Astrocyte (in vitro differentiated cells and primary cell): ENCODE measurements at regions not wholly inside any gene's neighbourhood (a gene's known extent, or its start where the extent isn't known, plus 50 kb on each side); places are given as distances from the start of the nearest gene placed in this dataset.

Source experiments
- DNase-seq: peaks from one replicate; pipeline ENCODE4 v3.0.0-alpha.2; 2010; ENCODE audit warnings: low read depth
- FAIRE-seq: peaks from 2 replicates; lab custom pipeline; 2011; peaks lifted over from hg19 to GRCh38; lab: Jason Lieb, UNC
- H2AFZ ChIP-seq: 2 replicates; pipeline ENCODE4 v1.6.0; 2012; ENCODE audit warnings: low read depth, low read length, inconsistent platforms
- H3K27ac ChIP-seq: 2 replicates; pipeline ENCODE4 v1.5.1; 2011; ENCODE audit warnings: low read depth, low read length, inconsistent platforms
- H3K27me3 ChIP-seq: 2 replicates; pipeline ENCODE4 v1.6.0; 2011; ENCODE audit warnings: low read length, inconsistent platforms; ENCODE audit not compliant: insufficient read depth
- H3K36me3 ChIP-seq: 2 replicates; pipeline ENCODE4 v1.5.1; 2011; ENCODE audit warnings: low read length, inconsistent platforms; ENCODE audit not compliant: insufficient read depth
- H3K4me1 ChIP-seq: 2 replicates; pipeline ENCODE4 v1.5.1; 2011; ENCODE audit warnings: low read length, inconsistent platforms; ENCODE audit not compliant: insufficient read depth
- H3K4me2 ChIP-seq: 2 replicates; pipeline ENCODE4 v1.6.0; 2012; ENCODE audit warnings: low read length, inconsistent platforms
- H3K4me3 ChIP-seq: 2 replicates; pipeline ENCODE4 v1.5.1; 2011; ENCODE audit warnings: low read depth, mild to moderate bottlenecking, low read length, inconsistent platforms; ENCODE audit not compliant: insufficient read depth
- H3K79me2 ChIP-seq: 2 replicates; pipeline ENCODE4 v1.6.0; 2012; ENCODE audit warnings: mild to moderate bottlenecking, low read length, inconsistent platforms; ENCODE audit not compliant: insufficient read depth
- H3K9ac ChIP-seq: 2 replicates; pipeline ENCODE4 v1.6.0; 2012; ENCODE audit warnings: mild to moderate bottlenecking, low read length, inconsistent platforms
- H3K9me3 ChIP-seq: 2 replicates; pipeline ENCODE4 v1.5.1; 2012; ENCODE audit warnings: low read depth, mild to moderate bottlenecking, low read length, inconsistent platforms; ENCODE audit not compliant: insufficient read depth
- H4K20me1 ChIP-seq: 2 replicates; pipeline ENCODE4 v1.6.0; 2012; ENCODE audit warnings: low read length, inconsistent platforms; ENCODE audit not compliant: insufficient read depth
- H3K27ac Mint-ChIP-seq: one replicate; pipeline ENCODE4 v1.8.0; 2021; ENCODE audit warnings: mild to moderate bottlenecking, mixed read lengths; ENCODE audit not compliant: unreplicated experiment
- H3K27me3 Mint-ChIP-seq: one replicate; pipeline ENCODE4 v1.8.0; 2021; ENCODE audit warnings: low read depth, mixed read lengths; ENCODE audit not compliant: unreplicated experiment
- H3K36me3 Mint-ChIP-seq: one replicate; pipeline ENCODE4 v1.8.0; 2021; ENCODE audit warnings: low read depth, mixed read lengths; ENCODE audit not compliant: unreplicated experiment
- H3K4me1 Mint-ChIP-seq: one replicate; pipeline ENCODE4 v1.8.0; 2021; ENCODE audit warnings: low read depth, mixed read lengths; ENCODE audit not compliant: unreplicated experiment
- H3K4me3 Mint-ChIP-seq: one replicate; pipeline ENCODE4 v1.8.0; 2021; ENCODE audit warnings: mild to moderate bottlenecking, moderate library complexity, mixed read lengths; ENCODE audit not compliant: unreplicated experiment
- H3K9me3 Mint-ChIP-seq: one replicate; pipeline ENCODE4 v1.8.0; 2021; ENCODE audit warnings: mild to moderate bottlenecking, mixed read lengths; ENCODE audit not compliant: unreplicated experiment
- EZH2 ChIP-seq: IDR thresholded peaks from 2 replicates; pipeline ENCODE4 v1.6.1; 2012; ENCODE audit warnings: mild to moderate bottlenecking, low read length, inconsistent platforms; ENCODE audit not compliant: insufficient read depth
- TF ChIP-seq, protein P1 (sequence below): IDR thresholded peaks from 2 replicates; pipeline ENCODE4 v1.5.1; 2011; ENCODE audit warnings: low read depth, mild to moderate bottlenecking, inconsistent platforms, low read length, moderate library complexity; ENCODE audit not compliant: insufficient read depth

GRCh38 chr17:70321352-70321751 lies 152.0 kb downstream of the KCNJ2 start:
- no peaks in the 10 kb centered on the region for H3K9me3 ChIP-seq
- DNase-seq, result no peak
- no peak overlapping the region for H3K4me2 ChIP-seq
- no peak overlapping the region for H3K4me3 ChIP-seq
- no peak overlapping the region for H2AFZ ChIP-seq
- no peak overlapping the region for H3K9ac ChIP-seq
- H3K79me2 ChIP-seq, result no peaks in the 10 kb centered on the region
- H3K36me3 ChIP-seq, result no peaks in the 10 kb centered on the region
- no peaks in the 10 kb centered on the region for H3K4me1 ChIP-seq
- Mint-ChIP-seq H3K27ac (no peak overlapping the region), H3K27me3 (no peaks in the 10 kb centered on the region), H3K9me3 (no peaks in the 10 kb centered on the region), H3K4me3 (no peak overlapping the region), H3K36me3 (peaks cover 1% of the 10 kb centered on the region), H3K4me1 (peaks cover 3% of the 10 kb centered on the region)
- FAIRE-seq, result no peak
- H4K20me1 ChIP-seq, result no peaks in the 10 kb centered on the region
- no peak overlapping the region for H3K27ac ChIP-seq
- no peaks in the 10 kb centered on the region for H3K27me3 ChIP-seq
- TF ChIP-seq, protein P1, sequence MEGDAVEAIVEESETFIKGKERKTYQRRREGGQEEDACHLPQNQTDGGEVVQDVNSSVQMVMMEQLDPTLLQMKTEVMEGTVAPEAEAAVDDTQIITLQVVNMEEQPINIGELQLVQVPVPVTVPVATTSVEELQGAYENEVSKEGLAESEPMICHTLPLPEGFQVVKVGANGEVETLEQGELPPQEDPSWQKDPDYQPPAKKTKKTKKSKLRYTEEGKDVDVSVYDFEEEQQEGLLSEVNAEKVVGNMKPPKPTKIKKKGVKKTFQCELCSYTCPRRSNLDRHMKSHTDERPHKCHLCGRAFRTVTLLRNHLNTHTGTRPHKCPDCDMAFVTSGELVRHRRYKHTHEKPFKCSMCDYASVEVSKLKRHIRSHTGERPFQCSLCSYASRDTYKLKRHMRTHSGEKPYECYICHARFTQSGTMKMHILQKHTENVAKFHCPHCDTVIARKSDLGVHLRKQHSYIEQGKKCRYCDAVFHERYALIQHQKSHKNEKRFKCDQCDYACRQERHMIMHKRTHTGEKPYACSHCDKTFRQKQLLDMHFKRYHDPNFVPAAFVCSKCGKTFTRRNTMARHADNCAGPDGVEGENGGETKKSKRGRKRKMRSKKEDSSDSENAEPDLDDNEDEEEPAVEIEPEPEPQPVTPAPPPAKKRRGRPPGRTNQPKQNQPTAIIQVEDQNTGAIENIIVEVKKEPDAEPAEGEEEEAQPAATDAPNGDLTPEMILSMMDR, result no peak
- TF ChIP-seq EZH2, result no peak

GRCh38 chr17:70323269-70323668 lies 153.9 kb downstream of the KCNJ2 start:
- TF ChIP-seq, protein P1, result no peak
- TF ChIP-seq EZH2, result no peak
- H3K79me2 ChIP-seq, result no peaks in the 10 kb centered on the region
- no peak for DNase-seq
- H3K36me3 Mint-ChIP-seq, result peaks cover 1% of the 10 kb centered on the region
- H3K27ac ChIP-seq, result no peak overlapping the region
- H3K27me3 ChIP-seq, result no peaks in the 10 kb centered on the region
- H4K20me1 ChIP-seq, result no peaks in the 10 kb centered on the region
- no peaks in the 10 kb centered on the region for H3K9me3 ChIP-seq
- no peaks in the 10 kb centered on the region for H3K4me1 ChIP-seq
- no peak overlapping the region for H3K27ac Mint-ChIP-seq
- H3K36me3 ChIP-seq, result no peaks in the 10 kb centered on the region
- peaks cover 3% of the 10 kb centered on the region for H3K4me1 Mint-ChIP-seq
- FAIRE-seq, result no peak
- H3K27me3 Mint-ChIP-seq, result no peaks in the 10 kb centered on the region
- H3K9ac ChIP-seq, result no peak overlapping the region
- no peak overlapping the region for H3K4me2 ChIP-seq
- H3K4me3 Mint-ChIP-seq, result no peak overlapping the region
- H3K4me3 ChIP-seq, result no peak overlapping the region
- H2AFZ ChIP-seq, result no peak overlapping the region
- no peaks in the 10 kb centered on the region for H3K9me3 Mint-ChIP-seq

- H3K9me3 ChIP-seq, result no peaks in the 10 kb centered on the region
- Mint-ChIP-seq H3K27me3 (no peaks in the 10 kb centered on the region), H3K9me3 (no peaks in the 10 kb centered on the region), H3K27ac (no peak overlapping the region), H3K4me3 (no peak overlapping the region), H3K4me1 (peaks cover 3% of the 10 kb centered on the region), H3K36me3 (no peaks in the 10 kb centered on the region)
- H3K27ac ChIP-seq, result no peak overlapping the region
- H4K20me1 ChIP-seq, result no peaks in the 10 kb centered on the region
- no peak for DNase-seq
- H3K79me2 ChIP-seq, result no peaks in the 10 kb centered on the region
- H3K4me3 ChIP-seq, result no peak overlapping the region
- FAIRE-seq, result no peak
- TF ChIP-seq EZH2, result no peak
- TF ChIP-seq, protein P1, result no peak
- H2AFZ ChIP-seq, result no peak overlapping the region
- H3K27me3 ChIP-seq, result no peaks in the 10 kb centered on the region
- no peak overlapping the region for H3K9ac ChIP-seq
- no peak overlapping the region for H3K4me2 ChIP-seq
- H3K36me3 ChIP-seq, result no peaks in the 10 kb centered on the region
- no peaks in the 10 kb centered on the region for H3K4me1 ChIP-seq
Measured at GRCh38 chr17:70324031-70324430, 154.7 kb downstream of the KCNJ2 start.
